Coronary artery (tissue), 2 donors: ENCODE measurements at regions not wholly inside any gene's neighbourhood (a gene's known extent, or its start where the extent isn't known, plus 50 kb on each side); places are given as distances from the start of the nearest gene placed in this dataset.

ENCODE experiments used
- DNase-seq: peaks from one replicate; pipeline ENCODE4 v3.0.0-alpha.2; 2017; ENCODE audit warnings: low spot score
- H3K27ac ChIP-seq, 2 donors: fragments of 200-600 bp; sonication (generic); one replicate each; pipeline ENCODE4 v1.5.1; 2016 to 2019
- H3K4me3 ChIP-seq: fragments of 200-600 bp; sonication (generic); 2 replicates; pipeline ENCODE4 v1.5.1; 2016; ENCODE audit warnings: mild to moderate bottlenecking, moderate library complexity
- TF ChIP-seq, protein P1 (sequence below): fragments of 200-600 bp; sonication (generic); IDR thresholded peaks from one replicate; pipeline ENCODE4 v1.5.1; 2019; ENCODE audit warnings: antibody characterized with exemption

- H3K27ac ChIP-seq = no peak overlapping the region
- TF ChIP-seq, protein P1, sequence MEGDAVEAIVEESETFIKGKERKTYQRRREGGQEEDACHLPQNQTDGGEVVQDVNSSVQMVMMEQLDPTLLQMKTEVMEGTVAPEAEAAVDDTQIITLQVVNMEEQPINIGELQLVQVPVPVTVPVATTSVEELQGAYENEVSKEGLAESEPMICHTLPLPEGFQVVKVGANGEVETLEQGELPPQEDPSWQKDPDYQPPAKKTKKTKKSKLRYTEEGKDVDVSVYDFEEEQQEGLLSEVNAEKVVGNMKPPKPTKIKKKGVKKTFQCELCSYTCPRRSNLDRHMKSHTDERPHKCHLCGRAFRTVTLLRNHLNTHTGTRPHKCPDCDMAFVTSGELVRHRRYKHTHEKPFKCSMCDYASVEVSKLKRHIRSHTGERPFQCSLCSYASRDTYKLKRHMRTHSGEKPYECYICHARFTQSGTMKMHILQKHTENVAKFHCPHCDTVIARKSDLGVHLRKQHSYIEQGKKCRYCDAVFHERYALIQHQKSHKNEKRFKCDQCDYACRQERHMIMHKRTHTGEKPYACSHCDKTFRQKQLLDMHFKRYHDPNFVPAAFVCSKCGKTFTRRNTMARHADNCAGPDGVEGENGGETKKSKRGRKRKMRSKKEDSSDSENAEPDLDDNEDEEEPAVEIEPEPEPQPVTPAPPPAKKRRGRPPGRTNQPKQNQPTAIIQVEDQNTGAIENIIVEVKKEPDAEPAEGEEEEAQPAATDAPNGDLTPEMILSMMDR = no peak
- H3K4me3 ChIP-seq = no peak overlapping the region
- DNase-seq = no peak
These were observed 482.5 kb upstream of the CDH5 start for GRCh38 chr16:65884018-65884417.

GRCh38 chr16:65878347-65878746 lies 488.1 kb upstream of the CDH5 start:
- H3K4me3 ChIP-seq = no peak overlapping the region
- H3K27ac ChIP-seq = no peak overlapping the region
- DNase-seq = no peak
- TF ChIP-seq, protein P1 = no peak

GRCh38 chr16:65876624-65877023 lies 489.9 kb upstream of the CDH5 start:
- TF ChIP-seq, protein P1 = no peak
- no peak for DNase-seq
- H3K27ac ChIP-seq = no peak overlapping the region
- H3K4me3 ChIP-seq = no peak overlapping the region

DNA sequence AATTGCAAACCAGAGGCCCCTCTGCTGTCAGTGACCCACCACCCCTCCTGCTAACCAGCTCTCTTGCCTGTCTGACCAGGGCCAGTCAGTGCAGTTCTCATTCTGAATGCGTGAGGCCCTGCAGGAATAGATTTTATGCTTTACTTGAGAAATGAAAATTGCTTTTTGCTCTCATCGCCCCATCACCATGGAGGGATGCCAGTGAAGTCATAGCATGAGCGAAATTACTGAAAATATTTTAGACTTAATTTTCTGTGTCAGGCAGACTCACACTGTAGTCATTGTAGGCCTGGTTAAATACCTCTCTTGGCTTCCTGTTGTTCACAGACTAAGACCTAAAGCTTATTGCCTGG lies 490.5 kb upstream of the CDH5 start:
- TF ChIP-seq, protein P1 = no peak
- Histone ChIP-seq H3K27ac (no peak overlapping the region), H3K4me3 (no peak overlapping the region)
- no peak for DNase-seq

DNA sequence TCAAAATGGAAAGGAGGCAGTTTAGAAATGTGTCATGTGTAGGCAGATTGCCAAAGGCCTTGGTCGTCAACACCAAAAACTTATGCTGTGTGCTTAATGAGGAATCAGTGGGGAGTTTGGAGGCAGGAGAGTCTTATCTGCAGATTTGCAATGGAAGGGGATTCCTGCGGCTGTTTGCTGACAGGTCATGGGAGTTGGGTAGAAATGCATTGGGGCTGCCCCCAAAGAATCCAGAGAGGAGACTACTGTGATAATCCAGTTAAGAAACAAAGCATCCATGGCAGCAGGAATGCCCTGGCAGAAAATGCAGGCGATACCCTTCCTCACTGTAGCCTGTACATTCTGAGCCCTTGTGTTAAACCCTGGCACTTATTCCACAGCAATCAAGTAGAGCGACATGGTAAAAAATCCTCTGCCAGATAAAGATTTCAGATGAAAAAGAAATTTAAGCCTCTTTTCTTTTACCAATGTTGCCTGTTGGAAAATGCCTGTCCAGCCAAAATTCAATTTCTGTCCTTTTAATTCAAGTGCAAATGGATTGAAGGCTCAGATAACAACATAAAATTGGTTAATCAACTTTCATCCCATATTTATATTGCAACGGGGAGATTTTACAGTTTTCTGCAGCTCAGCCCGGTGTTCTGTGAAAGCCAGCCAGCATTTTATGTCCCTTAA lies 491.0 kb upstream of the CDH5 start:
- TF ChIP-seq, protein P1 = no peak
- no peak overlapping the region for H3K4me3 ChIP-seq
- H3K27ac ChIP-seq = no peak overlapping the region
- no peak for DNase-seq

- no peak for DNase-seq
- TF ChIP-seq, protein P1 = no peak
- Histone ChIP-seq H3K27ac (no peak overlapping the region), H3K4me3 (no peak overlapping the region)
These were observed 497.2 kb upstream of the CDH5 start for GRCh38 chr16:65869261-65869660.

GRCh38 chr16:65867276-65867960 lies 499.1 kb upstream of the CDH5 start:
- H3K4me3 ChIP-seq = no peak overlapping the region
- TF ChIP-seq, protein P1 = no peak
- no peak for DNase-seq
- no peak overlapping the region for H3K27ac ChIP-seq
